GM11168 (cell line): ENCODE measurements at regions not wholly inside any gene's neighbourhood (a gene's known extent, or its start where the extent isn't known, plus 50 kb on each side); places are given as distances from the start of the nearest gene placed in this dataset.

ENCODE experiments used
- in situ Hi-C: fragments of 300-500 bp; cut with MboI; formaldehyde crosslinking; loops from one replicate; pipeline ENCODE4 v1.12.0; 2022; ENCODE audit warnings: low sequenced_read_pairs; ENCODE audit not compliant: unreplicated experiment

- in situ Hi-C loops: no loop called here
Measured at GRCh38 chr13:26456650-26457049, 100.8 kb upstream of the WASF3 start.

GRCh38 chr13:26457212-26457611 is 100.3 kb upstream of the WASF3 start:
- in situ Hi-C loops: no loop called here

DNA sequence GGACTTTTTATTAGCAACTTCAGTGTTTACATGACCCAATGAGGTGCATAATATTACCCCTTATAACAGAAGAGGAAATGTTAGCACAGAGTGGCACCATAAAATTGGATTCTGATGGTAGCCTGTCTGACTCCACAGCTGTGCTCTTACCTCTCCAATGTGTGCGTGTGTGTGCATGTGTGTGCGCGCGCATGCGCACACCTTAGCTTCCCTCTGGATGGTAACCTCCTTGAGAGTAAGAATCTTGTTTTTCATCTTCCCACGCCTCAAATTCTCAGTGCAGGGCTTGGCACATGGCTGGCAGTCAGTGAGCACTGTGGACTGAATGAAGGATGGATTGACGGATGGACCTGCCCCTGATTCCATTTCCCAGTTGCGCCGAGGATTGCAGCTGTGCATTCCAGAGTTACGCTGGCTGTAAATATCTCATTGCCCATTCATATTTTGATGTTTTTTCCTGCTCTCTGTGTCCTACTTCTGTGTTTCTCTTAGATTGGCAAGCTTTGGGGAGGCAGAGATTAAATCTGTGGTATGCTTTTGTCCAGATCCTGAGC is 99.2 kb upstream of the WASF3 start:
- in situ Hi-C loops: no loop called here

DNA sequence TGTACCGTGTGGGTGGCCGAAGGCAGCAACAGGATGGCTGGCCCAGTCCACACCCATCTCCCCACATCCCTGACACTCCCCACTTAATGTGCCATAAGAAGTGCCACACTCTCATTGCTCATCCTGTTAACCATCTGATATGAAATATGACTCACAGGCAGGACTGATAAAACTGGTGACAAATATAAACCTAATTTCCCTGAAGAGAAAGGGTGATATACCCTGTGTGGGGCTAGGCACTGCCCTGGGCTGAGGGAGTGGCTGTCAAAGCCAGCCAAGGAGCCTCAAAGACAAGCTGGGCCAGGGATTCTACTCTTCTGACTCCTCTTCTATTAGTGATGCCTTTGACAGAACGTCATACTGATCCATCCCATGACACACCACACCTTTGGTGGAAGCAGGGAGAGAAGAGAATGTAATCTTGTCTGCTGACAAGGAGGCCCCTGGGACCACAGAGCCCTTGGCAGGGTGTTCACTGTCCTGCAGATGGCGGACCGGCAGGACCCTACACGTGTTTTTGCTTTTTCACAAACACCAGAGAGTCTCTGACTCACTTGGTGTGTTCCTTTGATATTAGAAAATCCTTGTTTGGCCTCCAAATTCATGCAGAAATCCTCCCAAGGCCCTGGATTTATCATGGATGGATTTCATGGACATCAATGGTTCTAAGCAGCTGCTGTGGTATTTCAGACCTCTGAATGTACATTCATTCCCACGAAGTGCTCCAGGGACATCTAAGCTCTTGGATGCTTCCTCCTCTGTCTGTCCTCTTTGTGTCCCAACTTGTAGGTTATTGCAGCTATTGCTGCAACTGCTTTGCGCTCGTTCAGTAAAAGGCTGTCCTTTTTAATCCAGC is 98.0 kb upstream of the WASF3 start:
- in situ Hi-C loops: no loop called here

DNA sequence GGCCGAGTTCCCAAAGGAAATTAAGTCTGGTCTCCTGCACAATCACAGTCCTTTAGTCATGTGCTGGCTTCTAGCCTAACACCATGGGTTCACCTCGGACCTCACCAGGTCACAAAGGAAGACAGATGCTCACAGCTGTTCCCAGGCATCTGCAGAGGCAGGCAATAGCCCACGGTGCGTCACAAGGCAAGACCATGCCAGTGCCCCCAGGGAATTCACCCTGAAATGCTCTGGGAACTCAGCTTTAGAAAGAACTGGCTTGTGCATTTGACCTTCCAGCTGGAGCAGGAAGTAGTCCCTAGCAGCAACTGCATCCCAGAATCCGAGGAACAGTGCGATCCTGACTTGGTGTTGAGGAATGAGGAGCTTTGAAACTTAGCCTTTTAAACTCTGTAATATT is 96.8 kb upstream of the WASF3 start:
- in situ Hi-C loops: no loop called here

GRCh38 chr13:26463296-26463695 is 94.2 kb upstream of the WASF3 start:
- in situ Hi-C loops: no loop called here

GRCh38 chr13:26463848-26464247 is 93.6 kb upstream of the WASF3 start:
- in situ Hi-C loops: no loop called here

- in situ Hi-C loops: no loop called here
Measured at GRCh38 chr13:26465514-26465913, 92.0 kb upstream of the WASF3 start.

GRCh38 chr13:26465954-26466353 is 91.5 kb upstream of the WASF3 start:
- in situ Hi-C loops: no loop called here

DNA sequence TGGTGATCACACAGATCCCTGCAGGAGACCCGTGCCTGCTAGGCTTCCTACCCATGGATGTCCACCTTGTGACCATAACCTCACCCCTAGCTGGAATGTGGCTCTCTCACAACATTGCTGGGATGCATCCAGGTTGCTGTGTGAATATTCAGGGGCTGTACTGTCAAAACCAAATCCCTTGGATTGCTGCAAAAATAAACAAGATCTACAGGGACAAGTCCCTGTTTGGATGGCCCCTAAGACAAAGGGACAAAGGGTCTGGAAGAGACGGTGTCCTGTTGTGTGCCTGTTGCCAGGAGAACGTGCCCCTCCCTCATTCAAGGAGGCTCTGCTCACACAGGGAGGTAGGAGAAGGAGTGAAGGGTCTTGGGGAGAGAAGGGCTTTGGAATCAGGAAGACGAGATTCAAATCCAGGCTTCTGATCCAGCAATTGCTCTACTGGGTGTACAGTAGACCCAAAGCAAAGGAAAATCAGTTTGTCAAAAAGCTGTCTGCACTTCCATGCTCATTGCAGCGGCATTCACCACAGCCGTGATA is 89.2 kb upstream of the WASF3 start:
- in situ Hi-C loops: no loop called here

DNA sequence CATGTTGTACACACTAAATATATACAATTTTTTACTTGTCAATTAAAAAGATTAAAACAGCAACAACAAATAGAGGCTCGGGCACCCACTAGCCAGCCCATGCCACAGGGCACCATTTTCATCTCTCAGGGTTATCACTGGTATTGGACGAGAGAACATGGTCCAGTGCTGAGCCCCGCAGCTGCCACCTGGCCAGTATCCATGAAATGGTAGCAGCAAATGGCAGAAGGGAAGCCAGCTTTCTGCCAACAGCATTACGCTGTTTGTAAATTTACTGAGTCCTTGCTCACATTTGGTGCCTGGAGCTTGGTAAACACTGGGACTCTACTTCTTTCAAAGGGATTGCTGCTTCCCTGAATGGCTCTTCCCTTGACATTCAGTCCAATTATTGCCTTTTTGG is 87.9 kb upstream of the WASF3 start:
- in situ Hi-C loops: no loop called here

DNA sequence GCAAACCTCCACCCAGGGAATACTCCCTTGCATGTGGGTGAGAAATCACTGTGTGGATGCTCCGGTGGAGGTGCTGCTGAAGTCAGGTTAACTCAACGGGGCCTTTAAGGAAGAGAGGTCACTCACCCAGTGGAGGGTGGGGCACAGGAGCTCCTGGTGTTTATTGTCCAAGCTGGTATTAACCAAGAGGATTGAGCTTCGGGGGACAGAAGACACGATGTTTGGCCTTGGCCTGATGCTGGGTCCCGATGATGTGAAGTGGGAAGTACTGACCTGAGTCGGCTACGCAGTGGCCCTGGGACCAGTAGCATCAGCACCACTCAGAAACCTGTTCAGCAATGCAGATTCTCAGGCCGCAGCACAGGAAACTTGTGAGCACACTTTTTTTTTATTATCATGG is 85.7 kb upstream of the WASF3 start:
- in situ Hi-C loops: no loop called here

DNA sequence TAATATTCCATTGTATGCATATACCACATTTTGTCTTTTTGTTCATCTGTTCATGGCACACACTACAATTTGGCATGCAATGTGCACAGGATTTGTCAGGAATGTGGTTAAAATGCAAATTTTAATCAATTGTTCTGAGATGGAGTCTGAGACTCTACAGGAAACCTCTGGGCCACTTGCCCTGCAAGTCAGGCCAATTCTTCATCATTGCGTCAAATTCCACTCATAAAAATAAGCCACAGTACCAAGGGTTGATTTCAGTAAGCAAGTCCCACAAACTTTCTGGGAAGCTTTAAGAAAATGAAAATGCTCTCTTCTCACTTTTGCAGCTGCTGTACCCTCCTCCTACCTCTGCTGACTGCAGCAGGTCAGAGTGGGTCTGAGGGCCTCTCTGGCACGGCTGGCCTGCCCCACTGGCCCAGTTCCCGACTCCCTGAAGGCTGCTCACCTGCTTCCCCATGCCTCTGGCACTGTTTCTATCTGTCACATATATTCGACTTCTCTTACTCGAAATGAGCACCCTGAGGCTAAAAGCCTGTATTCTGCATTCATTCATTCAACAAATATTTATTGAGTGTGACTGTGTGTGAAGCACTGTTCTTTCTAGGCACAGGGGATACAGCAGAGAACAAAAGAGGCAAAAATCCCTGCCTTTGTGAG is 83.8 kb upstream of the WASF3 start:
- in situ Hi-C loops: no loop called here

GRCh38 chr13:26474286-26474685 is 83.2 kb upstream of the WASF3 start:
- in situ Hi-C loops: no loop called here

DNA sequence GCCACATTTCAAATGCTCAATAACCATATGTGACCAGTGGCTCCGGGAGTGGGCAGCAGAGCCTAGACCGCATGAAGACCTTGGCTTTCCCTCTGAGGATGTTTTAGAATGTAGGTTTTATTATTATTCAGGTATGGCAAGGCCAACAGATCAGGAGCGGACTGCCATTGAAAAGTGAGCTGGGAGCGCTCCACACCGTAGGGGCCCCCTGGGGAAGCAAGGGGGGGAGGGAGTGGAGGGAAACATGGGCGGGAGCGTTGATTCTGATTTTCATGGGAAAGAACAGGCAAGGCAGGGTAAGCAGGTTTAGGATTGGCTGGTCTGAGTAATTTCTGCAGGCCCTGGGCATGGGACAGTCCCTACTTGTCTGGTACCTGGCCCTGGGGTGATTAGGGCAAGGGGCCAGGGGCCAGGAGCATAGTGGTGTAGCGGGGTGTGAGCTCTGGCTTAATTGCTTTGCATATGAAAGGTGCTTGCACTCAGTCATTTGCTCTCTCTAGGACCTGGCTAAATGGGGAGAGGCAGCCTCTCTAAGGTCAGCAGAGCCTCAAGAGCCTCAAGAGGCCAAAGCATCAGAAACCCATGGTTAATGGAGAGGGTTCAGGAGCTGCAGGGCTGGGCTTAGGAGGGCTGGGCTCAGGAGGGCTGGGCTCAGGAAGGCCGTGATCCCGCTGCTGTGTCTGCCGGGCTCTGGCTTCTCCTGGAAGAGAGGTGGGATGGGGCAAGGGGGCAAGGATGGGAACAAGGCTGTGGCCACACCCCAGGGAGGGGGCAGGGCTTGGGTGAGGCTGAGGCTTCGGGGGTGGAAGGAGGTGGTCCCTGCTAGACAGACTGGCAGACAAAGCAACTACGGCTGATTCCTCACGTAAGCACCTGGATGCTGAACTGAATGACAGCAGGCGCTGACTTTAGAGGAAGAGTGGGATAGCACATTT is 82.0 kb upstream of the WASF3 start:
- in situ Hi-C loops: no loop called here

DNA sequence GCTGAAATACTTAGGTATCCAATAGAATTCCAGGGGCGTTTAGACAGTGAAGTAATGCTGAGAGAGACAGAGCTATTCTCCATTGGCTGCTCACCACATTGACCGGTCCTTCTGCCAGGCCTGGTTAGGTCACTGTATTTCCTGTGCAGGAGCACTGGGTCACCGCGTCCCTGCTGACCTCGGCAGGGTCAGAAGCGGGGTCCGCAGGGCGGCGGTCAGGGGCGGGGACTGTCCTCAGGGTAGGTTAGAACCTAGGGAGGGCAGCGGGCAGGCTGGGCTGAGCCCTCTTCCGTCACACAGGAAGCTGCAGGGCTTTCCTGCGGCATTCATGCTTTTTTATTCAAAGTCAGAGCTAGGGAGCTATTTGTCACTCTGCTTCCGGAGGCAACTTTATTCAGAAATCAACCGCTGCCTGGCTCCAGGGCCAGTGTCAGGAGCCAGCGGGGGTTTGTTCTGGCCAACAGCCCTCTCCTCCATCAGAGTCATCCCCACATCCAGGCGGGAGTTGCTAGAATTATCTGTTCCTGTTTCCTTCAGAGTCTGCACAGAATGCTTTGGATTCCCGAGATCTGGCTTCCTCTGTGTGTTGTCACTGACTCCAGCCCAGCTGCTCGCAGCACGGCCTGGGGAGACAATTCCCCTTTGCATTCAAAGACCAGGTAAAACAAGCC is 81.2 kb upstream of the WASF3 start:
- in situ Hi-C loops: no loop called here

DNA sequence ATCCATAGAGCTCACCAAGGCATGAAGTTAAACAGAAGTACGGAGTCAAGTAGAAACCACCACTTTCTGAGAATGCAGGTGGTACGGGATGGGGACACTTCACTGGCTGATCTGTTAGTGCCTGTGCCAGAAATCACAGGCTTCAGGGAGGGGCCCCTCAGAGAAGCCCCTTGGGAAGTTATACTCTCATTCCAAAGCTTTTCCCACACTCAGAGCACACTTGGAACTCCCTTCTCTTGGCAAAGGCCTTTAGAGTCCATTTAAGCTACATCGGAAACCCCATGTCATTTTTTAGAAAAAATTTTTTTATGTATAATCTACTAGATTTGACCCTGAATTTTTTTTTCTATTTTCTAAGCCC is 80.7 kb upstream of the WASF3 start:
- in situ Hi-C loops: no loop called here

DNA sequence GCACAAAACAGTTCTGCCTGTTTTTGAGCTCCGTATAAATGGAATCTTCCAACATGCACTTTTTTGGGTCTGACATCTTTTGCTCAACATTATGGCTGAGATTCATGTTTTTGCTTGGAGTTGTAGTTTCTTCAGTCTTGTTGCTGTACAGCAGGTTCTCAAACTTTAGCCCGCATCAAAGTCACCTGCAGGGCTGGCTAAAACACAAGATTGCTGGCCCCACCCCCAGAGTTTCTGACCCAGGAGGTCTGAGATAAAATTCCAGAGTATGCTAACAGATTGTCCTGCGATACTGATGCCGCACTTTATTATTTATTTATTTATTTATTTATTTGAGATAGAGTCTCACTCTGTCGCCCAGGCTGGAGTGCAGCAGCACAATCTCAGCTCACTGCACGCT is 79.8 kb upstream of the WASF3 start:
- in situ Hi-C loops: no loop called here

GRCh38 chr13:26480246-26480855 is 77.1 kb upstream of the WASF3 start:
- in situ Hi-C loops: loop anchor here (10.0 kb wide), 2 partner anchors 214 to 296 kb away; no protein-coding TSS in a partner anchor
